ENCODE measurements at regions not wholly inside any gene's neighbourhood (a gene's known extent, or its start where the extent isn't known, plus 50 kb on each side); places are given as distances from the start of the nearest gene placed in this dataset.

DNA sequence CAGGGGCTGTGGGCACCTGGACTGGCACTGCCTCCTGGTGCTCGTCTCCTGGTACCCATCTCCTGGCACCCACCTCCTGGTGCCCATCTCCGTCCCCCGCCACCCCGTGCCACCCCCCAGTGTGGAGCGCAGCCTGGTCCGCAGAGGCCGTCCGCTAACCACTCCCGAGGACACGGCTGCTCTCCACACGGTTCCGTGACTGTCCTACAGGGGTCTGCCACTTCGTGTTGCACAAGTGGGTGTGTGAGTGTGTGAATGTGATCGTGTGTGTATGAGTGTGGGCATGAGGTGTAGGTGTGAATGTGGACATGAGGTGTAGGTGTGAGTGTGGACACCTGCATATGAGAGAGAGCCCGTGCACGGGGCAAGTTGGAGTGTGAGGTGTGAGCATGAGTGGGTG lies 119.4 kb upstream of the HS6ST1 start:
- Histone ChIP-seq H3K36me3 (ENCODE audit: control insufficient read depth in 2 of 2, insufficient read depth in 2 of 2, low read length in 1 of 2) (no peaks in the 10 kb centered on the region), H3K4me1 (ENCODE audit: control insufficient read depth in 2 of 2, insufficient read depth in 2 of 2, low read length in 2 of 2) (peaks cover 45 to 95% of the 10 kb centered on the region in 2 donors), H3K9me3 (ENCODE audit: control insufficient read depth in 2 of 2, insufficient read depth in 1 of 2, low read length in 1 of 2) (no peaks in the 10 kb centered on the region), H3K27me3 (ENCODE audit: control insufficient read depth in 2 of 2, insufficient read depth in 1 of 2, low read length in 1 of 2) (peaks cover 0 to 2% of the 10 kb centered on the region in 2 donors), H3K4me3 (ENCODE audit: low read length in 2 of 2) (no peak overlapping the region), H3K27ac (ENCODE audit: low read depth in 1 of 2, low read length in 1 of 2) (no peak overlapping the region)
- 98% methylated on average over 16 of the region's 16 CpGs for WGBS
- DNase-seq (ENCODE audit: low read depth in 6 of 9, low spot score in 9 of 9) = no peak

- Histone ChIP-seq H3K9me3 (ENCODE audit: control insufficient read depth in 2 of 2, insufficient read depth in 1 of 2, low read length in 1 of 2) (no peaks in the 10 kb centered on the region), H3K4me3 (ENCODE audit: low read length in 2 of 2) (no peak overlapping the region), H3K36me3 (ENCODE audit: control insufficient read depth in 2 of 2, insufficient read depth in 2 of 2, low read length in 1 of 2) (no peaks in the 10 kb centered on the region), H3K4me1 (ENCODE audit: control insufficient read depth in 2 of 2, insufficient read depth in 2 of 2, low read length in 2 of 2) (peaks cover 45 to 95% of the 10 kb centered on the region in 2 donors), H3K27me3 (ENCODE audit: control insufficient read depth in 2 of 2, insufficient read depth in 1 of 2, low read length in 1 of 2) (peaks cover 0 to 2% of the 10 kb centered on the region in 2 donors), H3K27ac (ENCODE audit: low read depth in 1 of 2, low read length in 1 of 2) (no peak overlapping the region)
- 98% methylated on average over 14 of the region's 14 CpGs for WGBS
- DNase-seq (ENCODE audit: low read depth in 6 of 9, low spot score in 9 of 9) = no peak
Measured at GRCh38 chr2:128438586-128438985, 119.9 kb upstream of the HS6ST1 start.

- 46% methylated on average over 12 of the region's 12 CpGs for WGBS
- peaks cover 42 to 96% of the 10 kb centered on the region in 2 donors for H3K4me1 ChIP-seq (ENCODE audit: control insufficient read depth in 2 of 2, insufficient read depth in 2 of 2, low read length in 2 of 2)
- H3K4me3 ChIP-seq (ENCODE audit: low read length in 2 of 2) = no peak overlapping the region
- H3K36me3 ChIP-seq (ENCODE audit: control insufficient read depth in 2 of 2, insufficient read depth in 2 of 2, low read length in 1 of 2) = no peaks in the 10 kb centered on the region
- no peak overlapping the region for H3K27ac ChIP-seq (ENCODE audit: low read depth in 1 of 2, low read length in 1 of 2)
- peaks cover 0 to 2% of the 10 kb centered on the region in 2 donors for H3K27me3 ChIP-seq (ENCODE audit: control insufficient read depth in 2 of 2, insufficient read depth in 1 of 2, low read length in 1 of 2)
- H3K9me3 ChIP-seq (ENCODE audit: control insufficient read depth in 2 of 2, insufficient read depth in 1 of 2, low read length in 1 of 2) = no peaks in the 10 kb centered on the region
- peak in 1 of 9 donors; percentile 46 for DNase-seq (ENCODE audit: low read depth in 6 of 9, low spot score in 9 of 9)
Measured at GRCh38 chr2:128439031-128439790, 120.5 kb upstream of the HS6ST1 start.

- Histone ChIP-seq H3K27me3 (ENCODE audit: control insufficient read depth in 2 of 2, insufficient read depth in 1 of 2, low read length in 1 of 2) (peaks cover 0 to 2% of the 10 kb centered on the region in 2 donors), H3K9me3 (ENCODE audit: control insufficient read depth in 2 of 2, insufficient read depth in 1 of 2, low read length in 1 of 2) (no peaks in the 10 kb centered on the region), H3K36me3 (ENCODE audit: control insufficient read depth in 2 of 2, insufficient read depth in 2 of 2, low read length in 1 of 2) (no peaks in the 10 kb centered on the region), H3K4me3 (ENCODE audit: low read length in 2 of 2) (no peak overlapping the region), H3K27ac (ENCODE audit: low read depth in 1 of 2, low read length in 1 of 2) (no peak overlapping the region), H3K4me1 (ENCODE audit: control insufficient read depth in 2 of 2, insufficient read depth in 2 of 2, low read length in 2 of 2) (peaks cover 44 to 96% of the 10 kb centered on the region in 2 donors)
- no peak for DNase-seq (ENCODE audit: low read depth in 6 of 9, low spot score in 9 of 9)
- 89% methylated on average over 13 of the region's 13 CpGs for WGBS
Measured at GRCh38 chr2:128439791-128440665, 121.4 kb upstream of the HS6ST1 start.

DNA sequence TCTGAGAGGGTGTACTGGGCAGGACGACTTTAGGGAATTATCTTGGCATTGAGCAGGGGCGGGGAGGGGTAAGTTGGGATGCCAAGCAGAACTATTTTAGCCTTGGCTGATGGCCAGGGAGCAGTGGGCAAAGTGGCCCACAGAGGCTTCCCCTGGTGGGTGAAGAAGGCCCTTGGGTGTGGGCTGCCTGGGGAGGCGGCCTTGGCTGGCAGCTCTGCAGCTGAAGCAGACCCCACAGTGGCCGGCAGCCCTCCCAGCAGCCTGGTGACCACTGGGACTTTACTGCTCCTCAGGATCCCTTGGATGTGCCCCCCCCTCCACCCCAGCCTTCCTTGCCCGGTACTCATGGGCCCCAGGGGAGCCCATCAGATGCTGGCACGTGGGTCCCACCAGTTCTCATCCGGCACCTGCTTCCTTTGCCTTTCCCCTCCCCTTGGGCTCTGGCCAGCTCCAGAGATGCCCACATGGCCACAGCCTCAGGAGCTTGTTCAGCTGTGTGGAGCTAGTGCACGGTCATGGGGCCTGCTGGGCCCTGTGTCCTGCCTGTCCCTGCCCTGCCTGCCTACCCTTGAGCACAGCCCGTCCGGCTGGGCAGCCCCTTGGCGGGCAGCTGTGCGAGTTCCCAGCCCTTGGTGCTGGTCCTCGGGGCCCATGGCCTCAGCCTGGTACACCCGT lies 122.1 kb upstream of the HS6ST1 start:
- 91% methylated on average over 14 of the region's 14 CpGs for WGBS
- DNase-seq (ENCODE audit: low read depth in 6 of 9, low spot score in 9 of 9) = no peak
- no peak overlapping the region for H3K4me3 ChIP-seq (ENCODE audit: low read length in 2 of 2)
- no peak overlapping the region for H3K27ac ChIP-seq (ENCODE audit: low read depth in 1 of 2, low read length in 1 of 2)
- H3K36me3 ChIP-seq (ENCODE audit: control insufficient read depth in 2 of 2, insufficient read depth in 2 of 2, low read length in 1 of 2) = no peaks in the 10 kb centered on the region
- H3K4me1 ChIP-seq (ENCODE audit: control insufficient read depth in 2 of 2, insufficient read depth in 2 of 2, low read length in 2 of 2) = peaks cover 44 to 96% of the 10 kb centered on the region in 2 donors
- H3K9me3 ChIP-seq (ENCODE audit: control insufficient read depth in 2 of 2, insufficient read depth in 1 of 2, low read length in 1 of 2) = no peaks in the 10 kb centered on the region
- H3K27me3 ChIP-seq (ENCODE audit: control insufficient read depth in 2 of 2, insufficient read depth in 1 of 2, low read length in 1 of 2) = peaks cover 0 to 2% of the 10 kb centered on the region in 2 donors

DNA sequence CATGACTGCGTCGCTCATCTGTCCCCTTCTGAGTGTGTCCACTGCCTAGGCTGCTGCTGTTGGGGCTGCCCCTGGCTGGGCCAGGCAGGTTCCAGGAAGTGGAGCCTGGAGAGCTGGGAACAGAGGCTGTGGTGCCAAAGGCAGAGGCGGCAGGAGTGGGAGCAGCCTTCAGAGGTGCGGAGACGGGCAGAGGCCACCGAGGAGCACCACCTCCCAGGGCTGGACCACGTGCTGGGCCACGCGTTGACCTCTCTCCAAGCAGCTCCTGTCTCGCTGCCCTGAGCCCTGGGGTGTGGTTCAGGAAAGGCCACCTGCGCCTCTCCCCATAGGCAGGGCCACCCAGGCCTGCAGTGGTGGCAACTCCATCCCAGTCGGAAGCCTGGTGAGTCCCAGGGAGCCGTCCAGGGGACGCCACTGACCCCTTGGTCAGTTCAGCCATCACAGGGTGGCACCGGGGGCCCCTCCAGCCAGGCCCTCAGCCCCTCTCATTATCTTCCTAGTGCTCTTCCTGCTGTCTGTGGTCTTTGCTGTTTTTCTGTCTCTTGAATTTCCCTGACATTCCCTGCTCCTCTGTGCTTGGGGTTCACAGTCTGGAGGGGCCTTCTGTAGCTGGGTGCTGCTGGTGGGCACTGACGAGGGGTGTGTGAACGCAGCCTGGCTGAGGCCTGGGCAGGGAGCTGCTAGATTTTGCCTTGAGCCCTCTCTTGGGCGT lies 122.8 kb upstream of the HS6ST1 start:
- Histone ChIP-seq H3K4me3 (ENCODE audit: low read length in 2 of 2) (no peak overlapping the region), H3K27me3 (ENCODE audit: control insufficient read depth in 2 of 2, insufficient read depth in 1 of 2, low read length in 1 of 2) (peaks cover 0 to 6% of the 10 kb centered on the region in 2 donors), H3K27ac (ENCODE audit: low read depth in 1 of 2, low read length in 1 of 2) (no peak overlapping the region), H3K4me1 (ENCODE audit: control insufficient read depth in 2 of 2, insufficient read depth in 2 of 2, low read length in 2 of 2) (peaks cover 37 to 96% of the 10 kb centered on the region in 2 donors), H3K36me3 (ENCODE audit: control insufficient read depth in 2 of 2, insufficient read depth in 2 of 2, low read length in 1 of 2) (no peaks in the 10 kb centered on the region), H3K9me3 (ENCODE audit: control insufficient read depth in 2 of 2, insufficient read depth in 1 of 2, low read length in 1 of 2) (no peaks in the 10 kb centered on the region)
- 97% methylated on average over 18 of the region's 18 CpGs for WGBS
- no peak for DNase-seq (ENCODE audit: low read depth in 6 of 9, low spot score in 9 of 9)

DNA sequence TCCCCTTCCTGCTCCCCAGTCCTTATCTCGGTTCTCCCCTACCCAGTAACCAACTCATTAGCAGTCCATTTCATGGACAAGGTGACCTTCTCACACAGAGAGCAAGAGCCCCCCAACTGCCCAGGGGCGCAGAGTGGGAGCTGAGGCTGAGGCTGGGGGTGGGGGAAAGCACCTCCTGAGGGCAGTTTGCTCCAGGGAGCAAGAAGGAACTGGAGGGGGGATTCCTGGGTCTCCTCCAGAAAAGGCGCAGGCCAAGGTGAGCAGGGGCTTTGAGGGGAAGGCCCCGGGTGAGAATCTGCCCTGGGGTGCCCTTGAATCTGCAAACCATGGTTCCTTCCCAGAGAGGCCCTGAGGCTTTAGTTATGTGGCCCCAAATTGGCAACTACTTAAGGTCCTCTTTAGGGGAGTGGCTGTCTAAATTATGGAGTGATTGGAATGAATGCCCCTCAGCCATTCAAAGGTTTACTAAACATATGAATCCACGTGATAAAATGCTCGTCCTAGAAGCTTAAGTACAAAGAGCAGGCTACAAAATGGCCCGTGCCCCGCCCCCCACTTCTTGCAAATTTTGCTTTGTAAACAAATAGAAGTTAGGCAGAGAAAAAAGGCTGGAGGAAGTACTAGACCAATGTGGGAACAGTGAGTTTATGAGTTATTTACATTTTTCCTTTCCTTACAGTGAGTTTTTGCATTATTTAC lies 123.5 kb upstream of the HS6ST1 start:
- Histone ChIP-seq H3K36me3 (ENCODE audit: control insufficient read depth in 2 of 2, insufficient read depth in 2 of 2, low read length in 1 of 2) (no peaks in the 10 kb centered on the region), H3K27me3 (ENCODE audit: control insufficient read depth in 2 of 2, insufficient read depth in 1 of 2, low read length in 1 of 2) (peaks cover 0 to 7% of the 10 kb centered on the region in 2 donors), H3K27ac (ENCODE audit: low read depth in 1 of 2, low read length in 1 of 2) (no peak overlapping the region), H3K4me3 (ENCODE audit: low read length in 2 of 2) (no peak overlapping the region), H3K9me3 (ENCODE audit: control insufficient read depth in 2 of 2, insufficient read depth in 1 of 2, low read length in 1 of 2) (no peaks in the 10 kb centered on the region), H3K4me1 (ENCODE audit: control insufficient read depth in 2 of 2, insufficient read depth in 2 of 2, low read length in 2 of 2) (peaks cover 30 to 96% of the 10 kb centered on the region in 2 donors)
- DNase-seq (ENCODE audit: low read depth in 6 of 9, low spot score in 9 of 9) = no peak
- 77% methylated on average over 8 of the region's 8 CpGs for WGBS

DNA sequence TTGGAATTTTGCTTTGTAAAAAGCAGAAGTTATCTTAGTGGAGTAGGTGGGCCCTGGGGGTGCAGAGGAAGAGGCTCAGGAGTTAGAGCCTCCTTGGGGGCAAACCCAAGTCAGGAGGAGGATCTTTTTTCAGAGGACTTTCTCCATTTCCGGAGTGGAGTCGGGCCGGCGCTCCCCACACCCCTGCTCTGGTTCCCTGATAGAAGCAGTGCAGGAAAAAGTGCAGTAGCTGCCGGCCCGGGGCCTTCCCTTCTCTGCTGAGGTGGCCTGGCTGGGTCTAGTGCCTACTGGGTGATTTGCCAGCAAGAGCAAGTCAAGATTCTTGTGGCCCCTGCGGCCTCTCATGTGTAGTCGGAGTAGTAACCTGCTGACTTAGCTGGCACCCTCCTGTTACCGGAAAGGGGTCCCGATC lies 124.2 kb upstream of the HS6ST1 start:
- Histone ChIP-seq H3K9me3 (ENCODE audit: control insufficient read depth in 2 of 2, insufficient read depth in 1 of 2, low read length in 1 of 2) (no peaks in the 10 kb centered on the region), H3K4me3 (ENCODE audit: low read length in 2 of 2) (no peak overlapping the region), H3K4me1 (ENCODE audit: control insufficient read depth in 2 of 2, insufficient read depth in 2 of 2, low read length in 2 of 2) (peaks cover 25 to 92% of the 10 kb centered on the region in 2 donors), H3K27me3 (ENCODE audit: control insufficient read depth in 2 of 2, insufficient read depth in 1 of 2, low read length in 1 of 2) (peaks cover 0 to 7% of the 10 kb centered on the region in 2 donors), H3K27ac (ENCODE audit: low read depth in 1 of 2, low read length in 1 of 2) (no peak overlapping the region), H3K36me3 (ENCODE audit: control insufficient read depth in 2 of 2, insufficient read depth in 2 of 2, low read length in 1 of 2) (no peaks in the 10 kb centered on the region)
- WGBS = 28% methylated on average over 10 of the region's 10 CpGs
- DNase-seq (ENCODE audit: low read depth in 6 of 9, low spot score in 9 of 9) = no peak

Data from thymus (tissue), 11 donors.